GM23248 (cell line): ENCODE measurements at regions not wholly inside any gene's neighbourhood (a gene's known extent, or its start where the extent isn't known, plus 50 kb on each side); places are given as distances from the start of the nearest gene placed in this dataset.

ENCODE experiments used
- EZH2 ChIP-seq: fragments of 200-600 bp; sonication (generic); IDR thresholded peaks from 2 replicates; pipeline ENCODE4 v1.6.1; 2018; ENCODE audit warnings: antibody characterized with exemption, mild to moderate bottlenecking; ENCODE audit not compliant: insufficient read depth, poor library complexity, severe bottlenecking
- EZH2phosphoT487 ChIP-seq: fragments of 200-600 bp; sonication (generic); IDR thresholded peaks from 2 replicates; pipeline ENCODE4 v1.6.1; 2018; ENCODE audit warnings: antibody characterized with exemption, moderate library complexity, mild to moderate bottlenecking, low read depth; ENCODE audit not compliant: insufficient read depth

GRCh38 chr12:69154585-69155363, 84.6 kb upstream of the CPSF6 start:
- TF ChIP-seq EZH2phosphoT487, result no peak
- no peak for TF ChIP-seq EZH2
